Gastroesophageal sphincter (tissue), 4 donors: ENCODE measurements at regions not wholly inside any gene's neighbourhood (a gene's known extent, or its start where the extent isn't known, plus 50 kb on each side); places are given as distances from the start of the nearest gene placed in this dataset.

Experiments used
- ATAC-seq: fragments of 150-250 bp; one replicate; pipeline ENCODE4 v1.9.1; 2016; ENCODE audit warnings: mild to moderate bottlenecking, moderate library complexity
- H3K27ac ChIP-seq, 4 donors: fragments of 200-600 bp; sonication (generic) in 3 of 4; 1 replicate in 3 of 4; 2 replicates in 1 of 4; pipeline ENCODE4 v1.5.1; 2016 to 2019
- H3K27me3 ChIP-seq: fragments of 200-600 bp; sonication (generic); one replicate; pipeline ENCODE4 v1.5.1; 2019
- H3K36me3 ChIP-seq, 2 donors: fragments of 200-600 bp; sonication (generic); one replicate each; pipeline ENCODE4 v1.5.1; 2019; ENCODE audit warnings: control low read depth in 1 of 2
- H3K4me1 ChIP-seq, 3 donors: fragments of 200-600 bp; sonication (generic); 1 replicate in 2 of 3; 2 replicates in 1 of 3; pipeline ENCODE4 v1.5.1; 2016 to 2019; ENCODE audit warnings: control low read depth in 2 of 3
- H3K4me3 ChIP-seq, 2 donors: fragments of 200-600 bp; sonication (generic); one replicate each; pipeline ENCODE4 v1.5.1; 2019; ENCODE audit warnings: mild to moderate bottlenecking in 1 of 2, moderate library complexity in 1 of 2
- H3K9me3 ChIP-seq, 3 donors: fragments of 200-600 bp; sonication (generic); one replicate each; pipeline ENCODE4 v1.5.1; 2017 to 2019; ENCODE audit warnings: control low read depth in 2 of 3
- CTCF ChIP-seq, 4 experiments: fragments of 200-600 bp in 2 of 4; fragments of 450-650 bp in 2 of 4; sonication (generic) in 1 of 4; IDR thresholded peaks; one replicate each; pipeline ENCODE4 v1.5.1; 2017 to 2019; ENCODE audit warnings: antibody characterized with exemption in 4 of 4, mild to moderate bottlenecking in 2 of 4, moderate library complexity in 2 of 4
- EP300 ChIP-seq: sonication (generic); formaldehyde crosslinking; IDR thresholded peaks from one replicate; pipeline ENCODE4 v1.6.1; 2017; ENCODE audit warnings: antibody characterized with exemption, mild to moderate bottlenecking
- POLR2A ChIP-seq, 2 donors: fragments of 450-650 bp; IDR thresholded peaks; one replicate each; pipeline ENCODE4 v1.6.1; 2017; ENCODE audit warnings: antibody characterized with exemption in 2 of 2, mild to moderate bottlenecking in 2 of 2, moderate library complexity in 1 of 2
- POLR2AphosphoS5 ChIP-seq: sonication (generic); formaldehyde crosslinking; IDR thresholded peaks from one replicate; pipeline ENCODE4 v1.6.1; 2017; ENCODE audit warnings: antibody characterized with exemption
- WGBS, 2 donors: methylation state at CpG; one replicate each; pipeline ENCODE4 v1.1.5; 2018; ENCODE audit warnings: low coverage in 1 of 2; 5-methylcytosine and 5-hydroxymethylcytosine counted together

- TF ChIP-seq CTCF (IDR thresholded peaks at IDR 0.05) = no peak
- TF ChIP-seq POLR2A (IDR thresholded peaks at IDR 0.05) = no peak
- no peak for TF ChIP-seq POLR2AphosphoS5
- no peak for TF ChIP-seq EP300
- no peaks in the 10 kb centered on the region for H3K36me3 ChIP-seq
- no peak for ATAC-seq
- H3K4me3 ChIP-seq = no peak overlapping the region
- no peaks in the 10 kb centered on the region for H3K27me3 ChIP-seq
- no peaks in the 10 kb centered on the region for H3K4me1 ChIP-seq
- no peaks in the 10 kb centered on the region for H3K9me3 ChIP-seq
- 76 to 78% methylated on average over 2 of the region's 2 CpGs for WGBS, 2 donors
- no peak overlapping the region for H3K27ac ChIP-seq
Measured at GRCh38 chr4:15293711-15294110, 134.1 kb upstream of the C1QTNF7 start.

GRCh38 chr4:15294202-15294601 lies 133.6 kb upstream of the C1QTNF7 start:
- no peak for TF ChIP-seq POLR2A (IDR thresholded peaks at IDR 0.05)
- no peak for TF ChIP-seq POLR2AphosphoS5
- no peak for TF ChIP-seq CTCF (IDR thresholded peaks at IDR 0.05)
- TF ChIP-seq EP300 = no peak
- ATAC-seq = no peak
- H3K9me3 ChIP-seq = no peaks in the 10 kb centered on the region
- no peak overlapping the region for H3K4me3 ChIP-seq
- H3K27me3 ChIP-seq = no peaks in the 10 kb centered on the region
- H3K4me1 ChIP-seq = no peaks in the 10 kb centered on the region
- H3K36me3 ChIP-seq = no peaks in the 10 kb centered on the region
- 88 to 100% methylated on average over 1 of the region's 1 CpG for WGBS, 2 donors
- H3K27ac ChIP-seq = no peak overlapping the region

GRCh38 chr4:15294832-15295231 lies 133.0 kb upstream of the C1QTNF7 start:
- Histone ChIP-seq H3K27me3 (no peaks in the 10 kb centered on the region), H3K27ac (no peak overlapping the region), H3K4me1 (no peaks in the 10 kb centered on the region), H3K9me3 (no peaks in the 10 kb centered on the region), H3K36me3 (no peaks in the 10 kb centered on the region), H3K4me3 (no peak overlapping the region)
- WGBS, 2 donors = 72 to 83% methylated on average over 2 to 4 of the region's 4 CpGs
- ATAC-seq = no peak
- TF ChIP-seq POLR2A (IDR thresholded peaks at IDR 0.05) (no peak), EP300 (no peak), POLR2AphosphoS5 (no peak), CTCF (IDR thresholded peaks at IDR 0.05) (no peak)

- no peak for TF ChIP-seq EP300
- TF ChIP-seq POLR2AphosphoS5 = no peak
- TF ChIP-seq CTCF (IDR thresholded peaks at IDR 0.05) = no peak
- TF ChIP-seq POLR2A (IDR thresholded peaks at IDR 0.05) = no peak
- Histone ChIP-seq H3K27ac (no peak overlapping the region), H3K36me3 (no peaks in the 10 kb centered on the region), H3K9me3 (no peaks in the 10 kb centered on the region), H3K27me3 (no peaks in the 10 kb centered on the region), H3K4me1 (no peaks in the 10 kb centered on the region), H3K4me3 (no peak overlapping the region)
- 77 to 82% methylated on average over 5 to 8 of the region's 8 CpGs for WGBS, 2 donors
- ATAC-seq = no peak
Measured at GRCh38 chr4:15295421-15296162, 132.2 kb upstream of the C1QTNF7 start.

- H3K27ac ChIP-seq = no peak overlapping the region
- WGBS, 2 donors = 94 to 95% methylated on average over 3 of the region's 3 CpGs
- TF ChIP-seq POLR2AphosphoS5 (no peak), POLR2A (IDR thresholded peaks at IDR 0.05) (no peak), EP300 (no peak), CTCF (IDR thresholded peaks at IDR 0.05) (no peak)
Measured at GRCh38 chr4:15297344-15297743, 130.5 kb upstream of the C1QTNF7 start.

More at GRCh38 chr4:15297344-15297743, 130.5 kb upstream of the C1QTNF7 start:
- ATAC-seq = no peak
- H3K36me3 ChIP-seq = no peaks in the 10 kb centered on the region
- no peaks in the 10 kb centered on the region for H3K27me3 ChIP-seq
- no peaks in the 10 kb centered on the region for H3K9me3 ChIP-seq
- H3K4me1 ChIP-seq = no peaks in the 10 kb centered on the region
- H3K4me3 ChIP-seq = no peak overlapping the region
